ENCODE measurements at regions not wholly inside any gene's neighbourhood (a gene's known extent, or its start where the extent isn't known, plus 50 kb on each side); places are given as distances from the start of the nearest gene placed in this dataset.
"Not testable (repeated sequence)": the region's sequence is repeated elsewhere in the genome, so short reads cannot be mapped to it uniquely, and the experiment has no call there.

DNA sequence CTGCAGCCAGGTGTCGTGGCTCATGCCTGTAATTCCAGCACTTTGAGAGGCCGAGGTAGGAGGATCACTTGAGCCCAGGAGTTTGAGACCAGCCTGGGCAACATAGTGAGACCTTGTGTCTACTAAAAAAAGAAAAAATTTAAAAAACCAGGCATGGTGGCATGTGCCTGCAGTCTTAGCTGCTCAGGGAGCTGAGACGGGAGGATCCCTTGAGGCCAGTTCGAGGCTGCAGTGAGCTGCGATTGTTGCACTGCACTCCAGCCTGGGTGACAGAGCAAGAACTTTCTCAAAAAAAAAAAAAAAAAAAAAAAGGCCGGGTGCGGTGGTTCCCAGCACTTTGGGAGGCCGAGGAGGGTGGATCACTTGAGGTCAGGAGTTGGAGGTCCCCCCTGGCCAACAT, 85.5 kb upstream of the CLDN5 start:
- H3K79me1 ChIP-seq (ENCODE audit: low read length); H3K4me1 ChIP-seq (ENCODE audit: control insufficient read depth, low read depth, low read length); H3K79me2 ChIP-seq (ENCODE audit: control insufficient read depth, insufficient read depth, low read length); H3K27ac ChIP-seq (ENCODE audit: low read depth, low read length); H3K4ac ChIP-seq (ENCODE audit: low read depth, low read length); H3K27me3 ChIP-seq (ENCODE audit: insufficient read depth, low read length, poor library complexity); H2BK15ac ChIP-seq (replicated peaks; ENCODE audit: low read depth); H3K4me3 ChIP-seq (ENCODE audit: low read length); H2BK5ac ChIP-seq (ENCODE audit: low read length); H4K5ac ChIP-seq (ENCODE audit: low read length); H3K4me2 ChIP-seq (ENCODE audit: low read length); H3K18ac ChIP-seq (ENCODE audit: low read length); DNase-seq; H3K9ac ChIP-seq (ENCODE audit: low read length); H4K8ac ChIP-seq (ENCODE audit: low read depth, low read length); H3K56ac ChIP-seq (ENCODE audit: low read length); H2AK5ac ChIP-seq (ENCODE audit: low read length); H2BK120ac ChIP-seq (ENCODE audit: low read depth, low read length); H3K23ac ChIP-seq (ENCODE audit: low read length); H3K36me3 ChIP-seq (ENCODE audit: control insufficient read depth, insufficient read depth, low read length): not testable (repeated sequence)
- no CpG with 5 or more reads among the region's 8 CpGs for WGBS (ENCODE audit: extremely low coverage, insufficient coverage, low lambda C conversion rate)

- no peaks in the 10 kb centered on the region for H3K27me3 ChIP-seq (ENCODE audit: insufficient read depth, low read length, poor library complexity)
- no peak overlapping the region for H3K56ac ChIP-seq (ENCODE audit: low read length)
- no peak overlapping the region for H3K4ac ChIP-seq (ENCODE audit: low read depth, low read length)
- no peak overlapping the region for H3K9ac ChIP-seq (ENCODE audit: low read length)
- H3K4me1 ChIP-seq (ENCODE audit: control insufficient read depth, low read depth, low read length) = no peaks in the 10 kb centered on the region
- no peak overlapping the region for H2BK120ac ChIP-seq (ENCODE audit: low read depth, low read length)
- H3K36me3 ChIP-seq (ENCODE audit: control insufficient read depth, insufficient read depth, low read length) = no peaks in the 10 kb centered on the region
- no peak overlapping the region for H2BK15ac ChIP-seq (replicated peaks; ENCODE audit: low read depth)
- no peak overlapping the region for H4K5ac ChIP-seq (ENCODE audit: low read length)
- peak overlapping the region; percentile 89 for H3K23ac ChIP-seq (ENCODE audit: low read length)
- no peak overlapping the region for H3K4me3 ChIP-seq (ENCODE audit: low read length)
- H4K8ac ChIP-seq (ENCODE audit: low read depth, low read length) = no peak overlapping the region
- H2AK5ac ChIP-seq (ENCODE audit: low read length) = no peak overlapping the region
- H3K79me2 ChIP-seq (ENCODE audit: control insufficient read depth, insufficient read depth, low read length) = no peaks in the 10 kb centered on the region
- no CpG with 5 or more reads among the region's 14 CpGs for WGBS (ENCODE audit: extremely low coverage, insufficient coverage, low lambda C conversion rate)
- H2BK5ac ChIP-seq (ENCODE audit: low read length) = no peak overlapping the region
- H3K79me1 ChIP-seq (ENCODE audit: low read length) = no peaks in the 10 kb centered on the region
- no peak overlapping the region for H3K18ac ChIP-seq (ENCODE audit: low read length)
- no peak for DNase-seq
- H3K27ac ChIP-seq (ENCODE audit: low read depth, low read length) = no peak overlapping the region
- H3K4me2 ChIP-seq (ENCODE audit: low read length) = no peak overlapping the region
These were observed 86.5 kb upstream of the CLDN5 start for GRCh38 chr22:19610518-19611253.

DNA sequence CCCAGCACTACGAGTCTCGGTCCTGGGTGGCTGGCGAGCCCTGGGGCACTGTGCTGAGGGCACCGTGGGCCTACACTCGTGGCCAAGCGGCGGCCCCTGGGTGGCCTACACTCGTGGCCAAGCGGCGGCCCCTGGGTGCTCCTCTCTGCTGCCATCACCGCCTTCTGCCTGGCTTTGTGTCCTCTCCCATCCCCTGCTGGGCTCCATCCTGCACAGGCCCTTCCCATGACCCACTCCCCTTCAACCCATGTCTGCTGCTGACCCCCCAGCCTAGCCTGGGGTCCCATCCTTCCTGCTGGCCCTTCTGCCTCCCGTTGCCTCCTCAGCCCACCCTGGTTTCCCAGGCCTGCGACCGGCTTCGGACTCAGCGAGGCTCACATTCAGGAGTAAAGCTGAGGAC, 87.4 kb upstream of the CLDN5 start:
- Histone ChIP-seq H3K9ac (ENCODE audit: low read length) (no peak overlapping the region), H4K8ac (ENCODE audit: low read depth, low read length) (no peak overlapping the region), H2BK120ac (ENCODE audit: low read depth, low read length) (no peak overlapping the region), H2BK15ac (replicated peaks; ENCODE audit: low read depth) (no peak overlapping the region), H3K27me3 (ENCODE audit: insufficient read depth, low read length, poor library complexity) (no peaks in the 10 kb centered on the region), H3K56ac (ENCODE audit: low read length) (no peak overlapping the region), H3K79me1 (ENCODE audit: low read length) (no peaks in the 10 kb centered on the region), H4K5ac (ENCODE audit: low read length) (no peak overlapping the region), H2AK5ac (ENCODE audit: low read length) (no peak overlapping the region), H3K4ac (ENCODE audit: low read depth, low read length) (no peak overlapping the region), H3K79me2 (ENCODE audit: control insufficient read depth, insufficient read depth, low read length) (no peaks in the 10 kb centered on the region), H3K18ac (ENCODE audit: low read length) (no peak overlapping the region), H3K23ac (ENCODE audit: low read length) (no peak overlapping the region), H3K27ac (ENCODE audit: low read depth, low read length) (no peak overlapping the region), H3K36me3 (ENCODE audit: control insufficient read depth, insufficient read depth, low read length) (no peaks in the 10 kb centered on the region), H2BK5ac (ENCODE audit: low read length) (no peak overlapping the region), H3K4me3 (ENCODE audit: low read length) (no peak overlapping the region), H3K4me2 (ENCODE audit: low read length) (no peak overlapping the region), H3K4me1 (ENCODE audit: control insufficient read depth, low read depth, low read length) (no peaks in the 10 kb centered on the region)
- DNase-seq = no peak
- whole genome bisulfite sequencing (ENCODE audit: extremely low coverage, insufficient coverage, low lambda C conversion rate) = no CpG with 5 or more reads among the region's 16 CpGs

- H2BK5ac ChIP-seq (ENCODE audit: low read length) = no peak overlapping the region
- H4K8ac ChIP-seq (ENCODE audit: low read depth, low read length) = no peak overlapping the region
- no peaks in the 10 kb centered on the region for H3K79me1 ChIP-seq (ENCODE audit: low read length)
- no peak overlapping the region for H3K4me3 ChIP-seq (ENCODE audit: low read length)
- no peaks in the 10 kb centered on the region for H3K79me2 ChIP-seq (ENCODE audit: control insufficient read depth, insufficient read depth, low read length)
- no peak overlapping the region for H3K4me2 ChIP-seq (ENCODE audit: low read length)
- H2BK120ac ChIP-seq (ENCODE audit: low read depth, low read length) = no peak overlapping the region
- no peak overlapping the region for H3K9ac ChIP-seq (ENCODE audit: low read length)
- no peaks in the 10 kb centered on the region for H3K27me3 ChIP-seq (ENCODE audit: insufficient read depth, low read length, poor library complexity)
- no peak overlapping the region for H4K5ac ChIP-seq (ENCODE audit: low read length)
- no peak overlapping the region for H3K4ac ChIP-seq (ENCODE audit: low read depth, low read length)
- no peak overlapping the region for H2AK5ac ChIP-seq (ENCODE audit: low read length)
- DNase-seq = no peak
- H3K36me3 ChIP-seq (ENCODE audit: control insufficient read depth, insufficient read depth, low read length) = no peaks in the 10 kb centered on the region
- WGBS (ENCODE audit: extremely low coverage, insufficient coverage, low lambda C conversion rate) = no CpG with 5 or more reads among the region's 16 CpGs
- H3K4me1 ChIP-seq (ENCODE audit: control insufficient read depth, low read depth, low read length) = no peaks in the 10 kb centered on the region
- H3K56ac ChIP-seq (ENCODE audit: low read length) = no peak overlapping the region
- no peak overlapping the region for H3K23ac ChIP-seq (ENCODE audit: low read length)
- no peak overlapping the region for H3K18ac ChIP-seq (ENCODE audit: low read length)
- H2BK15ac ChIP-seq (replicated peaks; ENCODE audit: low read depth) = no peak overlapping the region
- H3K27ac ChIP-seq (ENCODE audit: low read depth, low read length) = no peak overlapping the region
These were observed 88.8 kb upstream of the CLDN5 start for GRCh38 chr22:19612866-19613572.

GRCh38 chr22:19614536-19614863, 90.3 kb upstream of the CLDN5 start:
- Histone ChIP-seq H3K27ac (ENCODE audit: low read depth, low read length) (no peak overlapping the region), H2AK5ac (ENCODE audit: low read length) (no peak overlapping the region), H3K79me2 (ENCODE audit: control insufficient read depth, insufficient read depth, low read length) (no peaks in the 10 kb centered on the region), H3K4me3 (ENCODE audit: low read length) (no peak overlapping the region), H2BK5ac (ENCODE audit: low read length) (no peak overlapping the region), H3K23ac (ENCODE audit: low read length) (no peak overlapping the region), H4K8ac (ENCODE audit: low read depth, low read length) (no peak overlapping the region), H3K27me3 (ENCODE audit: insufficient read depth, low read length, poor library complexity) (no peaks in the 10 kb centered on the region), H3K4ac (ENCODE audit: low read depth, low read length) (no peak overlapping the region), H3K4me2 (ENCODE audit: low read length) (no peak overlapping the region), H2BK15ac (replicated peaks; ENCODE audit: low read depth) (no peak overlapping the region), H3K36me3 (ENCODE audit: control insufficient read depth, insufficient read depth, low read length) (no peaks in the 10 kb centered on the region), H4K5ac (ENCODE audit: low read length) (no peak overlapping the region), H3K79me1 (ENCODE audit: low read length) (no peaks in the 10 kb centered on the region), H3K56ac (ENCODE audit: low read length) (no peak overlapping the region), H2BK120ac (ENCODE audit: low read depth, low read length) (no peak overlapping the region), H3K9ac (ENCODE audit: low read length) (no peak overlapping the region), H3K18ac (ENCODE audit: low read length) (no peak overlapping the region), H3K4me1 (ENCODE audit: control insufficient read depth, low read depth, low read length) (no peaks in the 10 kb centered on the region)
- DNase-seq = no peak
- WGBS (ENCODE audit: extremely low coverage, insufficient coverage, low lambda C conversion rate) = no CpG with 5 or more reads among the region's 2 CpGs

Measured in mesendoderm (in vitro differentiated cells).